ENCODE measurements at regions not wholly inside any gene's neighbourhood (a gene's known extent, or its start where the extent isn't known, plus 50 kb on each side); places are given as distances from the start of the nearest gene placed in this dataset.

- no peak for TF ChIP-seq CTCF (conservative IDR thresholded peaks at IDR 0.05; ENCODE audit: control insufficient read depth, insufficient read depth, low read depth, low read length)
- no peak for DNase-seq (ENCODE audit: low read depth)
- no peak overlapping the region for H3K4me3 ChIP-seq (ENCODE audit: control insufficient read depth, low read depth, low read length)
Observed at GRCh38 chr1:57522575-57522974, 98.7 kb upstream of the DAB1 start.

- no peak for DNase-seq (ENCODE audit: low read depth)
- no peak overlapping the region for H3K4me3 ChIP-seq (ENCODE audit: control insufficient read depth, low read depth, low read length)
- TF ChIP-seq CTCF (conservative IDR thresholded peaks at IDR 0.05; ENCODE audit: control insufficient read depth, insufficient read depth, low read depth, low read length) = no peak
Observed at GRCh38 chr1:57520743-57521515, 97.1 kb upstream of the DAB1 start.

GRCh38 chr1:57518496-57518895, 94.6 kb upstream of the DAB1 start:
- TF ChIP-seq CTCF (conservative IDR thresholded peaks at IDR 0.05; ENCODE audit: control insufficient read depth, insufficient read depth, low read depth, low read length) = no peak
- H3K4me3 ChIP-seq (ENCODE audit: control insufficient read depth, low read depth, low read length) = no peak overlapping the region
- no peak for DNase-seq (ENCODE audit: low read depth)

- DNase-seq (ENCODE audit: low read depth) = no peak
- TF ChIP-seq CTCF (conservative IDR thresholded peaks at IDR 0.05; ENCODE audit: control insufficient read depth, insufficient read depth, low read depth, low read length) = no peak
Observed at GRCh38 chr1:57517587-57518374, 93.9 kb upstream of the DAB1 start.

GRCh38 chr1:57512386-57512785, 88.5 kb upstream of the DAB1 start:
- H3K4me3 ChIP-seq (ENCODE audit: control insufficient read depth, low read depth, low read length) = no peak overlapping the region
- no peak for DNase-seq (ENCODE audit: low read depth)
- TF ChIP-seq CTCF (conservative IDR thresholded peaks at IDR 0.05; ENCODE audit: control insufficient read depth, insufficient read depth, low read depth, low read length) = no peak

More at GRCh38 chr1:57517587-57518374, 93.9 kb upstream of the DAB1 start:
- H3K4me3 ChIP-seq (ENCODE audit: control insufficient read depth, low read depth, low read length) = no peak overlapping the region

- no peak for DNase-seq (ENCODE audit: low read depth)
- H3K4me3 ChIP-seq (ENCODE audit: control insufficient read depth, low read depth, low read length) = no peak overlapping the region
- TF ChIP-seq CTCF (conservative IDR thresholded peaks at IDR 0.05; ENCODE audit: control insufficient read depth, insufficient read depth, low read depth, low read length) = no peak
Observed at GRCh38 chr1:57506941-57507340, 83.1 kb upstream of the DAB1 start.

Measured in fibroblast of mammary gland (primary cell).